Muscle of arm (tissue), 1 donor: ENCODE measurements at regions not wholly inside any gene's neighbourhood (a gene's known extent, or its start where the extent isn't known, plus 50 kb on each side); places are given as distances from the start of the nearest gene placed in this dataset.
A peak's percentile ranks its signal among the peaks of the same experiment; 100 is the strongest.

Experiments used
- DNase-seq: peaks from one replicate; pipeline ENCODE4 v3.0.0-alpha.2; 2013

DNA sequence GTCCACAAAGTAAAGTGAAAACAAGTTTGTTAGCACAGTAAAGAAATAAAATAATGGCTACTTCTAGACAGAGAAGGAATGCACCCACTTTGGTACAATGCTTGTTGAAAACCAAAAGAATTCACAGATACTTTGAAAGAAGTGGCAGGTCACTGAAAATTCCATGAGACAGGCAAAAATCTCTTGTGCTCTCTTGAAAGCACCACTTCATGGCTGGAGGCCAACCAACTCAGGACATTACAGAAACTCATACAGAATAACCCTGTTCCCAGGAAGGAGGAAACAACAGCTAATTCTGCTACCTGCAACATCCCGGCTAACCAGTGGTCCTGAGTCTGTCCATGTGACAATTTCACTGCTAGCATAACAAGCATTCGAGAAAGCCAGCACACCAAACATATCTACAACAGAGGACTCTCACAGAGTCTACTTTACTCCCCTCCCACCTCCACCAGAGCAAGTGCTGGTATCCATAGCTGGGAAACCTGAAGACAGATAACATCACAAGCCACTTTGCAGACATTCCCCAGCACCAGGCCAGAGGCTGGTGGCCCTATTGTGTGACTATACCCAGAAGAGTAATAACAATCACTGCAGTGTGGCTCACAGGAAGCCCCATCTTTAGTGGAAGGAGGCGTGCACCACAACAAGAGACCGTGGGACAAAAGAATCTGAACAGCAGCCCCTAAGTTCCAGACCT, 255.3 kb upstream of the SLITRK3 start:
- no peak for DNase-seq

DNA sequence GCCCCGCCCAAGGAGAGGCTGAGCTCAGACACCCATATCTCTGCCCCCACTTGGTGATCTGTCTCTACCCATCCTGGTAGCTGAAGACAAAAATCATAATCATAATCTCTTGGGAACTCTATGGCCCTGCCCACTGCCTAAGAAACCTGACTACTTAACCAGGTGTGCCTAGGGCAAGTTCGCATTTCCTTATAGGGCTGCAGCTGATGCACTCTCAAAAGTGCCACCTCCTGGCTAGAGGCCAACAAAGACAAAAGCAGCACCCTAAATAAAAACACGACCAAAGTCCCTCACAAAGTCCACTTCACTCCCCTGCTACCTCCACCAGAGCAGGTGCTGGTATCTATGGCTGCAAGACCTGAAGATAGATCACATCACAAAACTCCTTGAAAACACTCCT, 250.4 kb upstream of the SLITRK3 start:
- DNase-seq: no peak

DNA sequence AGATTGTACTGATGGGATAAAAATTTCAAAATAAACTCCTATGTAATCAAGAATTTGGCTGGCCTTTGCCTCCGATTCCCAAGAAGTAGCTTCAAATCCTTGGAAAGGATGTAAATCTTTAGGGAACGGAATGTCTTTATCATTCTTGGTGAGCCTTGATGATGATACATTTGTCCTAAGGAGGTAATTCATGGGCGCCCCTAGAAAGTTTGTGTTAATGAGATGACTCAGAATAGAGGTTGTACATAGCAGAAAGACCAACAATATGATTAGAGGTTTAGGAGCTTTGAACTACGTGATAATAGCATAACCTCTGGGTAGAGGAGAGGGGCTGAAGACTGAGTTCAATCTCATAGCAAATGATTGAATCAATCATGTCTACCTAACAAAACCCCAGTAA, 248.6 kb upstream of the SLITRK3 start:
- DNase-seq: no peak

- DNase-seq: no peak
Measured at GRCh38 chr3:165443664-165444063, 247.5 kb upstream of the SLITRK3 start.

DNA sequence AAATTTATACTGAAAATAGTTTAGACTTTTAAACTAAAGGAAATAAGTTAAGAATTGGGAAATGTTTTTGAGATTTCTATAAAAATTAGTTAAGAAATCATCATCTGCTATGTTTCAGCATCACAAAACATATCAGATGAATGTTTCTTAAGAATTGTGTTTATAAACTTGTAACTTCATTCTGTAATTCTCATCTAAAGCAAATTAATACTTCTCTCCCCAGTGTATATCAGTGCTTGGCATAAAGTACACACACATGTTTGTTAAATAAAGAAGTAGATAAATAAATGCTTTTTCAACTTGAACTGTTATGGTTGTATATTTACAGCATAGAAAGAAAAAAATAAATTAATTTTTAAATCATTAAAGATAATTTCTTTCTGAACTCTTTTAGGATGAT, 245.9 kb upstream of the SLITRK3 start:
- DNase-seq: no peak

DNA sequence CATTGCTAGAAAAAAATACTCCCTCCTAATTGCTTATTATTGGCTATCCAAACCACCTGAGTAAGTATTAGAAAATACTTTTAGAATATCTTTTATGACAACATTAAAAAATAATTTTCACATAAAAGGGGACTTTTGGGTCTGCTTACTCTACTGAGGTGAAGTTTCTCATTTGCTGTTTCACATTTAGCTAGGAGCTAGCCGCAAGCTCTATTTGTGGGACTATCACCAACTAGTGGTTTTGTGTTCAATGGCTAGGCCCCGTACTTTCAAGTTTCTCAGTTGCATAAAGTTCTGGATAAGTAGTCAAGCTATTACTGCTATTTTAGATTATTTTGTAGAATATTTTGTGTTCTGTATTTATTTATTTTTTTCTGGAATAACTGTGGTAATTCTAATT, 244.2 kb upstream of the SLITRK3 start:
- no peak for DNase-seq

GRCh38 chr3:165439765-165440164, 243.6 kb upstream of the SLITRK3 start:
- no peak for DNase-seq

DNA sequence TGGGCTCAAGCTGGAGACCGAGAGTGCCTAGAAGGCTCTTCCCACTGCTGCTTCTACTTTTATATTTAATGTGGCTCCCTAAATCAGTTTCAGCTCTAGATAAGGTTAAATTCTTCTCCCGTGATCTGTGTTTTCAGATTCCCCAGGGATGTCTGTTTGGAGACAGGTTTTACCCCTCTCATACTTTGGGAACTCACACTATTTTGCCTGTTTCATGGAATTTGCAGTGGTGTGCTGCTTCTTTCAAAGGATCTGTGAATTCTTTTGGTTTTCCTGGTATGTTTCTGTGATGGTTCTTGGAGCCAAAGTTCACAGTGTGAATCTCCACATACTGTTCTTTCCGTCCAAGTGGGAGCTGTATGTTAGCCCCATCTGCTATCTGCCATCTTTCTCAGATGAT, 238.3 kb upstream of the SLITRK3 start:
- DNase-seq: no peak

GRCh38 chr3:165406425-165406824, 210.2 kb upstream of the SLITRK3 start:
- DNase-seq: no peak

GRCh38 chr3:165404357-165405027, 208.3 kb upstream of the SLITRK3 start:
- no peak for DNase-seq

- no peak for DNase-seq
Measured at GRCh38 chr3:165403666-165404065, 207.5 kb upstream of the SLITRK3 start.

DNA sequence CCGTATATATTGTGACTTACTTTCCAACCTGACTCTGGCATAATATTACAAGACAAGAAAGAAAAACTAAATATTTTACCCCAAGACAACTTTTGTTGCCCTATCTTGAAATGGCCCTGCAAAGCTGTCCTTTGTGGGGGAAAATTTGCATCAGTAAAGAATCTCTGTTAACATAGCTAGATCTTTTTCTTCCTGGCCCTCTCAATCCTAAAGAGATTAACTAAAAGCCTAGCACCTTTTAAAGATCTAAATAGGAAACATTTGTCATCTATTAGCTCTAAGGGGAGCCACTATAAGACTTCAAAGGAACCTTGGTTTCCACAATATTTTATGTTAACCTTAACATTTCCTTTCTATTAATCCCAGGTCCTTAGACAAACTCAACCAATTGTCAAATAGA, 199.0 kb upstream of the SLITRK3 start:
- no peak for DNase-seq

DNA sequence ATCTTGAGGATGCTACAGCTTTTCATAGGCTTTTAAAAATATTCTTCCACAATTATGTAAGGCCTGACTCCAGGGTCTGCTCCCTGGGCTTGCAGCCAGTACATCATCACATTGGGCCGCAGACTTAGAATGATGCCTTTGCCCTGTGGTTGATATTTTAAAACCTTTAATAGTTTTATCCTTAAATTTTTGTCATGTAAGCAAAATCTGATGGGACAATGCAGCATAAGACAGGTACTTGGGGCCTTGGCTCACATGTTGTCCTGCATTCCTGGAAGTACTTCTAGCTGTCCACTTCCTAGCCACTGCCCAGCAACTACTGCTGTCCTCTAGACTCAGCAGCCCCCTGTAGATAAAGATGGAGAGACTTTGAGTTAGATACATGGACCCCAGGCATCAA, 197.3 kb upstream of the SLITRK3 start:
- DNase-seq: no peak

DNA sequence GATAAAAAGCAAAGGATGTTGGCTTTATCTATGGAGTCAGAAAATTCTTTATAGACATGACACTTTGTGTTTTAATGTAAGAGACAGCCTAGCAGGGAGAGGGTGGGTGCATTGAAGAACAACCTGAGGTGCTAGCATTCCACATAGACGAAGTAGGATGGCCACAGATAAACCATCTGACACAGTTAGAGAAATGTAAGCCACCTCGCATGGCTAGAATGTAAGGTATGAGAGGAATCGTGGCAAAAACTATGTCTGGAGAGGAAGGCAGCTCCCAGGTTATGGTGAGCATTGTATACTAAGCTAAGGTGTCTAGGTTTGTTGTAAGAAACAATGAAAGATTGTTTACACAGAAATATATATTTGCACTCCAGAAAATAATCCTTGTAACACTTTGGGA, 194.0 kb upstream of the SLITRK3 start:
- DNase-seq: no peak

- no peak for DNase-seq
Measured at GRCh38 chr3:165389653-165390052, 193.5 kb upstream of the SLITRK3 start.

DNA sequence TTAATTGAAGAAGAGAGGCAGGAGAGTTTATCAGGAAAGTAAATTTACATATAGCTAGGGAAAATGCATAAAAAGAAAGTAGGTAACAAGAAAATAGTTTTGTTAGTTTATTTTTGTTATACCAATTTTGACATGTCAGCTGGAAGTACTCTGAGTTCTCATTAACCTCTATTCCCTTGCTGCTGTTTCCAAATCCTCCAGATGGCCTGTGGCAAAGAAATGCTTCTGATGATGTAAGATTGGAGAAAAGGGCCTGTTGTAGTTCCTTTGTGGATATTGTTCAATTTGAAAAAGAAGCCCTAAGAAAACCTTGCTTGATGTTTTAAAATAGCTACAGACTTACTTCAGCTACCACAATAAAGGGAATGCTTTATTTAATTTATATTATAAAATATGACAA, 192.9 kb upstream of the SLITRK3 start:
- DNase-seq: peak; percentile 3

DNA sequence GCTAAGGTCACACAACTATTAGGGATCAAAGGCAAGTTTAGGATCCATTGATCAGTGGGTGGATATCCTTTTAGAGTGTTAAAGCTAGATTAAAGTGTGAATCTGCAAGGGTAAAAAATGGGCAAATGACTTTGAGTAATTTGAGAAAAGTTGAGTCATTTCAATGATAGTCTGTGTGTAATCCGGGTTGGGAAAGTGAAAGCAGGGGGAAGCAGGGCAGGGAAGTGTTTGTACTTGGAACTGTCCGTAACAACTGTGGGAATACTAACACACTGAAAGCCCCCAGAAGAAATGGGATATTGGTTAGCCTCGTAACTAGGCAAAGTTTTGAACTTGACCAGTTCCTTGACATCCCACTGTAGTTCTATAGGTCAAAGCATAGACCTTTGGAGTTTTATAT, 187.2 kb upstream of the SLITRK3 start:
- no peak for DNase-seq

GRCh38 chr3:165382672-165383071, 186.5 kb upstream of the SLITRK3 start:
- no peak for DNase-seq

GRCh38 chr3:165378761-165379160, 182.6 kb upstream of the SLITRK3 start:
- no peak for DNase-seq

- DNase-seq: no peak
Measured at GRCh38 chr3:165359005-165359404, 162.8 kb upstream of the SLITRK3 start.

GRCh38 chr3:165355316-165355715, 159.1 kb upstream of the SLITRK3 start:
- no peak for DNase-seq

DNA sequence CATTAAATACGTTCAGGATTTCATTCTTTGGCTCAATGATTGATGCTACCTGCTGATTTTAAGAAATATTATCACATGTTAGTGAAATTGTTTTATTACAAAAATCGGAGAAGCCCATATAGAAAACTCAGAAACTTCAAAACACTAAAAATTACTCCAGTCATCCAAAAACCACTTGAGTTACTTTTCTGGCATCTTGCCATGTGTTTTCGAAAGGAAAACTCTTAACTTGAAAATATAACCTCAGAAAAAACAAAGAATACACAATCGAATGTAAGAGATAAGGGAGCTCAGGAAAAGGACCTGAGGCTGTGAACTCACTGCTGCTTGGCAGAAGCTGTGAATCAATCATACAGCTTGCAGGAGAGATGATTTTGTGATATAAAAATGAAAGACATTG, 151.3 kb upstream of the SLITRK3 start:
- no peak for DNase-seq

DNA sequence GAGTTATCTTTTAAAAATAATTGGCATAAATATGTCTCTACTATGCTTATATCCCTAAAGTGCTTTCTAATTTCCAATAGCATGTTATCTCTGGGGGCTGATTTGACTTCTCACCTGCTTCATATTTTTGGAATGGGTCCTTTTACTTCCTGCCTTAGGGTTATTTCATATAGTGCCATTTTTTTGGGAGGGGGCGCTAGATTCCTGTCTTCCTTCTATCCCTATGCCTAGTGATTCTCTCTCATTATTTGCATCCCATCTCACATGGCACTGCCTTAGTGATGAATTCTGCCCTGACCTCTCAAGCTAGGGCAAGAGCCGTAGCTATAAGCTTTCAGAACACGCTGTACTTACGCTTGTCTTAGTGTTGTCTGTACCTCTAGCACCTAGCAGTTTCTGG, 150.3 kb upstream of the SLITRK3 start:
- DNase-seq: no peak

GRCh38 chr3:165343185-165343584, 147.0 kb upstream of the SLITRK3 start:
- DNase-seq: no peak
